Astrocyte (in vitro differentiated cells and primary cell): ENCODE measurements at regions not wholly inside any gene's neighbourhood (a gene's known extent, or its start where the extent isn't known, plus 50 kb on each side); places are given as distances from the start of the nearest gene placed in this dataset.

Experiments
- EZH2 ChIP-seq: IDR thresholded peaks from 2 replicates; pipeline ENCODE4 v1.6.1; 2012; ENCODE audit warnings: mild to moderate bottlenecking, low read length, inconsistent platforms; ENCODE audit not compliant: insufficient read depth
- TF ChIP-seq, protein P1 (sequence below): IDR thresholded peaks from 2 replicates; pipeline ENCODE4 v1.5.1; 2011; ENCODE audit warnings: low read depth, mild to moderate bottlenecking, inconsistent platforms, low read length, moderate library complexity; ENCODE audit not compliant: insufficient read depth

DNA sequence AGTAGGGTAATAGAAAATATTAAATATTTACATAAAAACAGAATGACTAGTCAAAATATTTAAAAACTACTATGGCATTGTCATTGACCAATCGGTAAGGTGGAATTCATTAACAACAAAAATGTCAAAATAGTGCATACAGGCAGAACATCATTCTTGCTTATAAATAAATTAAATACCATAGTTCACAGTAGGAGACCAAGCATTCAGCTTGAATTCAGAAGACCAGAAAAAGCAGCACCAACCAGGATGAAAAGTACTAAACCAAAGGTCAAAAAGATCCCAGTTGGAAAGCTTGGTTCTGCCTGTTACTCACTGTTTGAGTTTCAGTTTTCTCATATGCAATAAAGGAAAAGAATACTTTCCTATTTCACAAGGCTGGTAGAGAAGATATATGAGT, 244.3 kb downstream of the OSR1 start:
- TF ChIP-seq, protein P1, sequence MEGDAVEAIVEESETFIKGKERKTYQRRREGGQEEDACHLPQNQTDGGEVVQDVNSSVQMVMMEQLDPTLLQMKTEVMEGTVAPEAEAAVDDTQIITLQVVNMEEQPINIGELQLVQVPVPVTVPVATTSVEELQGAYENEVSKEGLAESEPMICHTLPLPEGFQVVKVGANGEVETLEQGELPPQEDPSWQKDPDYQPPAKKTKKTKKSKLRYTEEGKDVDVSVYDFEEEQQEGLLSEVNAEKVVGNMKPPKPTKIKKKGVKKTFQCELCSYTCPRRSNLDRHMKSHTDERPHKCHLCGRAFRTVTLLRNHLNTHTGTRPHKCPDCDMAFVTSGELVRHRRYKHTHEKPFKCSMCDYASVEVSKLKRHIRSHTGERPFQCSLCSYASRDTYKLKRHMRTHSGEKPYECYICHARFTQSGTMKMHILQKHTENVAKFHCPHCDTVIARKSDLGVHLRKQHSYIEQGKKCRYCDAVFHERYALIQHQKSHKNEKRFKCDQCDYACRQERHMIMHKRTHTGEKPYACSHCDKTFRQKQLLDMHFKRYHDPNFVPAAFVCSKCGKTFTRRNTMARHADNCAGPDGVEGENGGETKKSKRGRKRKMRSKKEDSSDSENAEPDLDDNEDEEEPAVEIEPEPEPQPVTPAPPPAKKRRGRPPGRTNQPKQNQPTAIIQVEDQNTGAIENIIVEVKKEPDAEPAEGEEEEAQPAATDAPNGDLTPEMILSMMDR: no peak
- TF ChIP-seq EZH2: no peak
